ENCODE measurements at regions not wholly inside any gene's neighbourhood (a gene's known extent, or its start where the extent isn't known, plus 50 kb on each side); places are given as distances from the start of the nearest gene placed in this dataset.
"Not testable (repeated sequence)": the region's sequence is repeated elsewhere in the genome, so short reads cannot be mapped to it uniquely, and the experiment has no call there.

DNA sequence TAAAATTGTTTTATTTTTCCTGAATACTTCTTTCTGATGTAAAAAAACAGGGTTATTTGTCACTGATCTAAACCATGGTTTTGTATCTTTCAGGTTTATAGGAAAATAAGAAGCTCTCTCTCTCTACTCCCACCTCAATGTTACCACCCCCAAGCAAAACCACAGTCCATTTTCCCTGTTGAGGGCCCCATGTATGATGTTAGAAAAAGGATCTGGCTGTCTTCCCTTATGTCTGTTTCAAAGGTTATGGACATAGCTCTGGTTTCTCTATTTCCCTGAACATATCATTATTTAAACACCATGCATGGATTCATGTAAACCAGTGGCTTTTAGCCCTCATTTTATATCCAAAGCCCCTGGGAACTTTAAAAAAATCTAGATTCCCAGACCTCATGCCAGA is 649.0 kb upstream of the TBX3 start:
- intact Hi-C loops (cut with micrococcal nuclease): no loop called here

DNA sequence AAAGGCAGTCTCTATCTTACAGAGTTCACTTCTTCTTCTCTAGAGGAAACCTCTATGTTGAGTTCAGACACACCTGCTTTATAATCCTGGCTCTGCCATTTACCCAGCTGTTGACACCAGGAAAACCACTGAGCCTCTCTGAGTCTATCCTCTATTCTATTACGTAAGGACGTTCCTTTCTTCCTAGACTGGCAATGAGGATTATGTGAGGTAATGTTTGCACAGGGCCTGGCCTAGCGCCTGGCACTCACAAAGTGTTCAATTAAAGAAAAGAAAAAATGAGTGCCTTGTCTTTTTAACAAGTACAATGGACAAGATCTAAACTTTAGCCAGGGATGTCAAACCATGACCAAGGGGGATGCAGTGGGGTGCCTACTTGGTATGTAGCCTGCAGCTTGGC is 641.9 kb upstream of the TBX3 start:
- intact Hi-C loops (cut with micrococcal nuclease): no loop called here

DNA sequence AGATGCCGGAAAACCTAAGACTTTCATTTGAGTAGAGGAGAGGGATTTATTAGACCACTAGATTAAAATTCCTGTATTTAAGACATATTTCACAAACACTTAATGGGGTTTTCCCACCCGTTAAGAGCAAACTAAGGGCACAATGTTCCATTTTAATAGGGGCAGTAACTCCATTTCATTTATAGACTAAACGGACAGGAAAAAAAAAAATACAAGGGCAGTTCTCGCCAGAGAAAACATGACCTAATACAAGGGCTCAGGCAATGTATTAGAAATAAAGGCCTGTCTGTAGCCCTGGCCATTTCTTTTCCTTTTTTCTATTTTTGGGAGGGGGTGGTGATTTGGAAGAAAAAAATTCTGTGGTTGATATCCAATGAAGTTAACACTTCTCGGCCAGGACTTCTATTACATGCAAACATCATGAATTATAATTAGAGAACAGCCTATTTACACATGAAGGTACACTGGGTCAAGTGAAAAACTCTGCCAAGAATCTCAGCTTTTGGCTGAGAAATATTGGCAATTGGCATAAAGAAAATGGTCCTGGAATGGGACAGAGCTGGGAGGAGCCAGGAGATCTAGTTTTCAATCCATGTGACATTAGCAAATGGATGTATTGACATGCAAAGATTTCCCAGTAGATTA is 641.1 kb upstream of the TBX3 start:
- intact Hi-C loops (cut with micrococcal nuclease): no loop called here

DNA sequence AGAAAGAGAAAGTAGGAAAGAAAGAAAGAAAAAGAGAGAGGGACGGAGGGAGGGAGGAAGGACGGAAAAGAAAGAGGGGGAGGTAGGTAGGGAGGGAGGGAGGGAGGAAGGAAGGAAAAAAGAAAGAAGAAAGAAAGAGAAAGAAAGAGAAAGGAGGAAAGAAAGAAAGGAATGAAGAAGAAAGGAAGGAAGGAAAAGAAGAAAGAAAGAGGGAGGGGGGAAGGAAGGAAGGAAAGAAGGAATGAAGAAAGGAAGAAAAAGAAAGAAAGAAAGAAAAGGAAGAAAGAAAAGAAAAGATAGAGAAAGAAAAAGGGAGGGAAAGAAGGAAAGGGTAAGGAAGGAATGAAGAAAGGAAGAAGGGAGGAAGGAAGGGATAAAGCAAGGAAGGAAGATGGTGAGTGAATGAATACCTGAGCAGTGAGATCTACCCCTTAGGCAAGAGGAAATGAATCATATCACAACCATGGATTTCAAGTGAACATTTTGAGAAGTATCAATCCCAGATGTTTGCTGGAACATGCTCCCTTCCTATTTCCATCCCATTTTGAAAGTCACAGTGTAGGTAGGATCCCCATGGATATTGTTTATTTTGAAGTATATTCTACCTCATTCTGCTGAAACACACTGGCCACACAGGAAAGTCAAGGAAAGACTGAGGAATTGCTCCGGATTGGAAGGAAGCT is 639.4 kb upstream of the TBX3 start:
- intact Hi-C loops (cut with micrococcal nuclease): no loop called here

DNA sequence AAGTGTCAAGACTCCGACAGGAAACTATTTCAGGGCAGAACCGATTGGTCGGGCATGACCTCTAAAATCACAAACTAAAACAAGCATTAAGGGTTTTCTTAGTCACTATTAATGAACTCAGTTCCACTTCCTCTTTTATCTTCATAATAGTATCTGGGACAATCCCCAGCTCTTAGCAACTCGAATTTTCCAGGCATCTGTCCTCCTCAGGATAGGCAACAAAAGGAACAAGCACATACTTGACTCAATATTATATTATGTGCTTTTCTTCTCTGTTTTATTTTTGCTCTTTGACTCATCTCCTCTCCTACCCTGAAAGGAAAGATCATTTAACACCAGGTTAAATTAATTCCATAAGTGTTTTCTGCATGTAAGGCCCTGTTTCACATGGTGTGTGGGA is 638.3 kb upstream of the TBX3 start:
- intact Hi-C loops (cut with micrococcal nuclease): no loop called here

DNA sequence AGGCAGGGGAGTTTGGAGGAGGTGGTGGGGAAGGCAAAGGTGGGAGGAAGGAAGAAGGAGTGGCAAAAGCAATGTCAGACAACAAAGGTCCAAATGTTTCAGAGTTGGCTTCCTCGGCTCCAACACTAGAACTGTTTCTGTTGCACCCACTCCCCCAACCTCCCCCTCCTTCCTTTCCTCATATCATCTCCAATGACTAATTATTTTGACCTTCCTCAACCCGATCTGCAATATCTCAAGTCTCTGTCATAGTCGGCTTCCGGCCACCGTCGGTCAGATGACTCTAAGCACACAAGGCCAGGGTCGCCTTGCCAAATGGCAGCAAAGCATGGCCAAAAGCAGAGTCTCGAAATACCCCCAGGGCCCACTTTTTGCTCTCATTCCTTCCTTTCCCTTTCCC is 637.0 kb upstream of the TBX3 start:
- intact Hi-C loops (cut with micrococcal nuclease): no loop called here

DNA sequence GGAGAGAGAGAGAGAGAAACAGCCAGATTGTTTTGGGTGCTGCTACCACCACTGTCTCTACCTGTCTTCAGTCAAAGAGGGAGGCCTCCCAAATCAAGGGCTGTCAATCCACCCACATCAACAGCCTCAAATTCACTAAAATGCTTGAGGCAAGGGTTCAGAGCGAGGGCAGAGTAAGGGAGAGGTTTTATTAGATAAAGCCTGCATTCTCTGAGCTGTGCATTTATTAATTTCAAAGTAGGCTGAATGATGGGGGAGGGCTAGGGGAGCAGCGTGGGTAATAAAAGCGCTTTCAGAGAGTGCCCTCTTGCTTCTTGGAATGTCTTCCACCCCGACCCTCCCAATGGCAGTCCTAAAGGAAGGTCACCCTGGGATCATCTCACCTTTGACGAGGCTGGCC is 636.5 kb upstream of the TBX3 start:
- intact Hi-C loops (cut with micrococcal nuclease): no loop called here

DNA sequence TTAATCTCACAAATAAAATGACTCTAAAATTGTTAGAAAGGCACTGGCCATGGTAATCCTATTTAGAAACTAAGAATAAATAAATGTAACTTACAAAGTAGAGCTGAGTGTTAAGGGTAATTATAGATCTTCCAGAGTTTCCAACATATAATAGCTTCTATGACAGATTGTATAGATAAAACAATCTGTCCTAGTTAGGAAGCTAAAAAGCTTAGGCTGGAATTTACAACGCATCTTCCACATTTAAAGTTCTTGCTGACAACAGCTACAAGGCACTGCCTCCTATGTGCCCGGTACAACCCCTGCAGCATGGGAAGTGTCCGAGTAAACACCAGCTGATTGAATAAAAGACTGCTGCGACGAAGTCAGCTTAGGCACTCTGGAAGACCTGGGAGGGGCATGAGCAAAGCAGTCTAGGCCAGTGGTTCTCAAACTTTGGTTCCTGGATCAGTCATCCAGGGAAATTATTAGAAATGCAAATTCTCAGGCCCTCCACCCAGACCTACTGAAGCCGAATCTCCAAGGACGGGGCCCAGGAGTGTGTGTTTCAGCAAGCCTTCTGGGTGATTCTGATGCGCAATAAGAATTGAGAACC is 635.6 kb upstream of the TBX3 start:
- intact Hi-C loops (cut with micrococcal nuclease): no loop called here

DNA sequence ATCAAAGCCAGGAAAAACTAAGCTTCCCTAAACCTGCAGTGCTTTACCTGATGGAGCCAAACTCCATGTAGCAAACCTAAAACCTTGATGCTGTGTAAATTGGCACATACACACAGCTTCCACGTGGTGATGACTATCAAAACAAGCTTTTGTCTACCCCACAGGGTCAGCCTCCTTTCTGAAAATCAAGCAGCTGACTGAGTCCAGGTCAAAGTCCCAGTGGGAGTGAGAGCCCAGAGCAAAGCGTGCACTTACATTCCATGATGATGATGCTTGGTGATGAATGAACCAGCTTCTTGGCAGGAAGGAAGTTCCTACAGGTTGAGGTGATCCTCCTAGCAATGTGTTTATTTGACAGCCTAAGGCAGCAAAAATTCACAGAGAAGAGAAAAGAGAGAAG is 630.0 kb upstream of the TBX3 start:
- intact Hi-C loops (cut with micrococcal nuclease): no loop called here

DNA sequence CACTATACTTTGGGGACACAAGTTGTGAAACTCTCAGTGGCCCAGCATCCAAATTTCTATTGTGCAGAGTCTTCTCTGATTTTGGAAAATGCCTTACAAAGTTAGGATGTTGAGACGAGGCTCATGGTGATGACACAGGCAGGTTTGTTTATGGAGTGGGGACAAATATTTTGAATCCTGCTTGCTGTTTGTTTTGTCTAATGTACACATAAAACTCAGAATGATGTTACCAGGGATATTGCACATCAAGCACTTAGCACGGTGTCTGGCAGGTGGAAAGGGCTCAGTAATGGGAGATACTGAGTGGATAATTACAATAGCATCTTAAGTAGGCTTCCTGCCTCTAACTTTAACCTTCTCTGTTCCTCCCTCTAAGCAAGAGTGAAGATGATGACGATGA is 628.9 kb upstream of the TBX3 start:
- intact Hi-C loops (cut with micrococcal nuclease): no loop called here

DNA sequence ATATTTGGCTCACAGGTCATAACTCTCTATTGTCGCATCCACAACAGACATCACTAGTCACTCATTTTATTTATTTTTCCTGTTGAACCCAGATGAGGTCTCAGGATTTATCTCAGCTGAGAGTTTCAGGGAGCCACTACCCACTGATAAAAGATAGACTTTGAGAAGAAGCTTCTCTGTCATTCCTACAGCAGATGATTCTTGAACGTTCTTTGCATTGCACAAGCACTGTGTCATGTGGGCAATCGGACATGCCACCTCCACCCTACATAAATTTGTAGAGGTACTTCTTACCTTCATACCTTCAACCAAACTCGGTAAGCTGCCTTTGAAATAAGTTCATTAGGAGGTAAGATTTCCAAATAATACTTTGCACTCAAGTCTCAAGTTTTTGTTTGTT is 627.9 kb upstream of the TBX3 start:
- intact Hi-C loops (cut with micrococcal nuclease): no loop called here

DNA sequence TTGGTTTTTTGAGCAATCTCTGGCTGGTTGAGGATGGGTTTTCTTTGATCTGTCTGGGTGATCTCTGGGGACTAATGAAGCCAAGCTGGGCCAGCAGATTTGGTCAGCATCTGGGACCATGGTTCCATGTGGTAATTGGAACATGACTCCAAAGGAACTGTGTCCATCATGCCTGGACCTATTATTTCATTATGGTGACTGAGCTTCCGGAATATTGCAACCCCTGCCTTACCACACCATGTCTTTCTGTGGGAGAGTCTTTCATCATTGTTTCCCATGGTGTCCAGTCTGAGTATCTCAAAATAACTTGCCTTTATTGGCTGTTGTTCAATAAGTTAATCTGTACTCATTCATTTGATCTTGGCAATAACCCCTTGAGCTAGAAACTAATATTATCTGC is 624.9 kb upstream of the TBX3 start:
- intact Hi-C loops (cut with micrococcal nuclease): no loop called here

DNA sequence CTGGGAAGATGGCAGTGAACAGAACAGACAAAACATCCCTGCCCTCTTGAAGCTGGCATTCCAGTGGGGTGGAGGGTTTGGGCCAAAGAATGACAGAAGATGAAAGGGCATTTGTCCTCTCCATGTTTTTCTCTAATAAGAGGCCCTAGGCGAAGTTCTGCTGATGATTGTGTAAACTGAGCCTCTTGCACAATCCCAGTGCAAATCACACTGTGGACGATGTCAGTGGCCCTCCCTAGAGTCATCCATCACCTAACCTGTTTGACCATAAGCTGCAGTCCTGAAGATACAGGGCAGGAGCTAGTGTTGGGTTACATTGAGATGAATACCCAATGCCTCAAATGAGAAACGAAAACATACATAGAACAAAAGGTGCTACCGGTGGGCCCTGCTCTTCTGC is 622.4 kb upstream of the TBX3 start:
- intact Hi-C loops (cut with micrococcal nuclease): no loop called here

DNA sequence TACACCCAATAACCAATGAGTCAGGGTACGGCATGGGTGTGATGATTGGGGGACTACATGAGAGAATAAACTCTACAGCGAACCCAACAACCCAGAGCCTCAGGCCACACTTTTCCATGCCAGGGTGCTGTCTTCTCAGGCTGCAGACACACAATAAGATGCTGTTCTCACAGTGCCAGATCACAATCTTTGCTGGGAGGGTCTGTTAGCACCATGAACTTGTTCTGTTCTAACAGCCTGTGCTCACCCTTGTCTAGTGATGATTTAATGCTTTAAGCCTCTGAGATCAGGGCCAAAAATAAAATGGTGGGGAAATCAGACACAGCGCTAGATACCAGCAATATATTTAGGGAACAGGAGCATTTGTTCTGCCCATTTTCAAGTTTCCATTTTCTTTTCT is 621.9 kb upstream of the TBX3 start:
- intact Hi-C loops (cut with micrococcal nuclease): no loop called here

DNA sequence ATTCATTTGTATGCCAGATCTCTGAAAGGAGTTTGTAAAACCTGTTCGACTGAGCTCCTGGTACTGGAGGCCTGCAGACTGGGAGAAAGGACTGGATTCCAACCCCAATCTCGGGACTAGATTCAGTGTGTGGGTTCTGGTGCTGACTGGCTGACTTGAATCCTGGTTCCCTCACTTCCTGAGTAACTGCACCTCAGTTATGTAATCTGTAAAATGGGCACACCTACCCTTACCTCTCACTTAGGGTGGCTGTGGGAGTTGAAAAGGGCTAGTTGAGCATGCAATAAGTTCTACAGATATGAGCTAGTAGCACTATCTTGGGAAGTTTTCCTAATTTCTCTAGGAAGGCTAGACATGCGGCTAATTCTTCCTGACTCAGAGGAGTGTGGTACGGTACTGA is 621.3 kb upstream of the TBX3 start:
- intact Hi-C loops (cut with micrococcal nuclease): no loop called here

DNA sequence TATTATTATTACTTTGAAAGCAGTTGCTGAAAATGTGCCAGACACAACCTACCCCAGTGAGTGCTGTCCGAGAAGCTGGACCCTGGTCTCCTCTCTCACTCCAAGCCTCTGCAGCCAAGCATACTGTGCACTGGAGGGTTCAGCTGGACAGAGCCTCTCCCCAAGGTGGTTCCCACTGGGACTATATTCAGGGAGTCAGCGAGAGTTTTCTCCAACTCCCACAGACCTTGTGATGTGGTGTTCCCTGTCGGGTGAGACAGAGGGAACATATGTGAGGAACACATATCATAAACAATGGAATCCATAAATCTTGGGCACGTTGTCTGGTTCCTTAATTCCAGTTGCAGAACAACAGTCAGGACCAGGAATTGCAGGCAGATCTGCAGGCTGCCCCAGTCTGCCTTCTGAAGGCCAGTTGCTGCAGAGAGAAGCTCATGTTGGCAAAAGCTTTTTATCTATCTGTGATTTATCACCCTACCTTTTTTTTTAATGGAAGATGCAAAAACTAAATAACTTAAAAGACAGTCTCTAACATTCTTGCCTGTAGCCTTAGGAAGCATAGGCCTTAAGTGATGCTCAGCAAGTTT is 619.8 kb upstream of the TBX3 start:
- intact Hi-C loops (cut with micrococcal nuclease): no loop called here

DNA sequence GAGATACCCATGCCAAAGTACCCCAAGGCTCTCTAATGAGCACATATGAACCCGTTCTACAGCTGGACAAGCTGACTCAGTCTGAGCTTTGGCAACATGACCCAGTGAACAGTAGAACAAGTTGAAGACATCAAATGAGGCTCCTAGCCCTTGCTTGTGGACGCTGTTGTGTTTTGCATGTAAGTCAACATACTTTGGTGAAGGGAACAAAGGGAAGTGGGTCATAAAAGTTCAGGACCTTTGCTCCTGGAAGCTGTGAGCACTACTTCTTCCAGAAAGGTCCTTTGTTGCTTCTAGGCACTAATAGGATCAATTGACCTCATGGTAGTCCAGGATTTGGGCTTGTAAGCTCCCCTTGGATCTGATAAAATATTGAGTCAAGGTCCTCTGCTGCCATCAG is 613.5 kb upstream of the TBX3 start:
- intact Hi-C loops (cut with micrococcal nuclease): no loop called here

DNA sequence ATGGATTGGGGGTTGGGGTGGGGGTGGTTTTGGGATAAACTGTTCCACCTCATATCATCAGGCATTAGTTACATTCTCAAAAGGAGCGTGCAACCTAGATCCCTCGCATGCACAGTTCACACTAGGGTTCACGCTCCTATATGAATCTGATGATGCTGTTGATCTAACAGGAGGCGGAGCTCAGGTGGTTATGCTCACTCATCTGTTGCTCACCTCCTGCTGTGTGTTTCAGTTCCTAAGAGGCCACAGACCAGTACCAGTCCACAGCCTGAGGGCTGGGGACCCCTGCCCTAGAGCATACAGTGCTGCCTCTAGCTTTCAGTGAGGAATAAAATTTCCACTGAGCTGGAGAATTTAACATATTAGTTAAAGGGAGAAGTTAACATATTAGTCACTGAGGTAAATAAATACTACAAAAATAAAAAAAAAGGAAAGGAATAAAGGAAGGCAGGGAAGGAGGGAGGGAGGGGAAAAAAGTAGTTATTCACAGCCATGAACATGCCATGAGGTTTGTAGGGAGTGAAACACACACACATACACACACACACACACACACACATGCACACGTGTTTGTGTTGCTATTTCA is 612.7 kb upstream of the TBX3 start:
- intact Hi-C loops (cut with micrococcal nuclease): no loop called here

DNA sequence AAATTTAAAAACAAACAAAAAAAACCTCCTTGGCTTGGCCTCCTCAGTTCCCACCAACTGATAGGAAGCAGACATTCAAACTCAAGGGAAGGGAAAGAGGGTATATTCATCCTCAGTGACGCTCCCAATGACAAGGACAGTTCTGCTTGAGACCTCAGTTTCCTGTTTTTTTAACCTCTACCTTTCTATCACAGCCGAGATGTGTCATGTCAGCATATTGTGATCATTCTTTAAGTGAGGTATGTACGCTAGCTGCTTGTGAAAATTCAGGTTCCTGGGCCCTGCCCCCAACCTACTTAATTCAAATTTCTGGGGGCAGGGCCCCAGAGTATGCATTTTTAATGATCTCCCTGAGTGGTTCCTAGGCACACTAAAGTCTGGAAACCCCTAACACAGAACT is 611.9 kb upstream of the TBX3 start:
- intact Hi-C loops (cut with micrococcal nuclease): no loop called here

DNA sequence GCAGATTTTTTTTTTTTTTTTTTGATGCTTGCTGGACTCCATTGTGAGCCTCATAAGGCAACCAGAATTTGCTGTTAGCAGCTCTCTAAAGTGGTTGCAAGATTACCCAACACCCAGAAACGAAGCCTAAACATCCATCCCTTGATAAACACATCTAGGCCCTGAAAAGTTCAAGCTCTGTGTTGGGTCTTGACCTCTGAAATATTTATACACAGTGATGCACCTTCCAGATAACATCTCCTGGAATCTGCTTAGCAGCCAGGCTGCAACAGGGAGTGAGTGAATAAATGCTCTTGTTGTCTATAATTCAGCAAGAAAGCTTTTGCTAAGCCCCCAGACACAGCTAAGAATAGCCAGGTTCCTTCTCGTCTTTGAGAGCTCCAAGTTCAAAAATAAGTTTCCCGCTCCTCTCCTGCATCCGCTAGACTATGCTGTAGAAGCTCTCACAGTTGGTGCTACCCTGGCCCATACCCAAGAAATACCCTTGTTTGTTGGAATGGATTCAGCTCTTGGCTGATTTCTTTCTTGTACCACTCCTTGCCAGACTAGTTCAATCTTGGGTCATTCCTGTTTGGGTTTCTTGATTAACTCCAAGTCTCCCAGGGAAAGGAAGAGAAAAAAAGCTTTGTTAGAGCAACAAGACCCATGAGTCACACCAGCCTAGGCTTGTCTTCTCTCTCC is 610.6 kb upstream of the TBX3 start:
- intact Hi-C loops (cut with micrococcal nuclease): no loop called here

DNA sequence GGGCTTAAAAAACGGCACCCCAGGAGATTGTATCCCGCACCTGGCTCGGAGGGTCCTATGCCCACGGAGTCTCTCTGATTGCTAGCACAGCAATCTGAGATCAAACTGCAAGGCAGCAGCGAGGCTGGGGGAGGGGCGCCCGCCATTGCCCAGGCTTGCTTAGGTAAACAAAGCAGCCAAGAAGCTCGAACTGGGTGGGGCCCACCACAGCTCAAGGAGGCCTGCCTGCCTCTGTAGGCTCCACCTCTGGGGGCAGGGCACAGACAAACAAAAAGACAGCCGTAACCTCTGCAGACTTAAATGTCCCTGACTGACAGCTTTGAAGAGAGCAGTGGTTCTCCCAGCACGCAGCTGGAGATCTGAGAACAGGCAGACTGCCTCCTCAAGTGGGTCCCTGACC is 601.5 kb upstream of the TBX3 start:
- intact Hi-C loops (cut with micrococcal nuclease): not testable (repeated sequence)

DNA sequence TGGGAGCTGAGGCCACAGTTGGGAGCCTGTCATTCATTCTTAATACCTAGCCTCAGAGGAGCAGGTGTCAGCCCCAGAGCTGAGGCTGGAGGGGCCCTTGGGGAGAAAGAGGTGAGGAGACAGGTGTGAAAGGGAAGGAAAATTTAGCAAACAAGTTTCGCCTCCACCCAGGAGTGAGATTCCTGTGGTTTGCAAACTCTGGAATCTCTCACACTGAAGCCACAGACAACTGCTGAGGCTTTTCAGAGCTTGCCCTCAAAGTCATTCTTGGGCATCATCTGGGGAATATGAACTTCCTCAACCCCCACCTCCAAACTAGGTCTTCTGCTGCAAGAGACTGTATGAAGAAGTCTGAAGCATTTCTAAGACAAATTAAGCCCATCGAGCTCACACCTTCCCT is 589.5 kb upstream of the TBX3 start:
- intact Hi-C loops (cut with micrococcal nuclease): no loop called here

Data from T-helper 1 cell treated with Interleukin-12 subunit alpha and Interleukin-12 subunit beta and Interleukin-4 antibody, amounts not matched to agents 30 ng/mL and 1 ng/mL, for 36 hours (primary cell).